NCI-H2196 treated with DMSO at 0.1 percent for 48 hours (cell line): ENCODE measurements at regions not wholly inside any gene's neighbourhood (a gene's known extent, or its start where the extent isn't known, plus 50 kb on each side); places are given as distances from the start of the nearest gene placed in this dataset.
"Not testable (repeated sequence)": the region's sequence is repeated elsewhere in the genome, so short reads cannot be mapped to it uniquely, and the experiment has no call there.

ENCODE experiments used
- DNase-seq: peaks from one replicate; lab custom pipeline; 2025; ENCODE audit not compliant: unreplicated experiment; lab: John Stamatoyannopoulos, UW

GRCh38 chr22:23464796-23465195 lies 115.3 kb downstream of the IGLL1 start:
- not testable (repeated sequence) for DNase-seq

- DNase-seq = not testable (repeated sequence)
Observed at GRCh38 chr22:23460517-23461031, 119.5 kb downstream of the IGLL1 start.

- DNase-seq = not testable (repeated sequence)
Observed at GRCh38 chr22:23459645-23460516, 120.2 kb downstream of the IGLL1 start.

GRCh38 chr22:23458663-23459541 lies 121.2 kb downstream of the IGLL1 start:
- no peak for DNase-seq

GRCh38 chr22:23457380-23457985 lies 122.6 kb downstream of the IGLL1 start:
- no peak for DNase-seq

- DNase-seq = not testable (repeated sequence)
Observed at GRCh38 chr22:23456666-23457379, 123.3 kb downstream of the IGLL1 start.

- not testable (repeated sequence) for DNase-seq
Observed at GRCh38 chr22:23454345-23454744, 125.7 kb downstream of the IGLL1 start.

GRCh38 chr22:23453277-23453676 lies 126.8 kb downstream of the IGLL1 start:
- no peak for DNase-seq

- no peak for DNase-seq
Observed at GRCh38 chr22:23452231-23453010, 127.7 kb downstream of the IGLL1 start.

GRCh38 chr22:23451452-23452230 lies 128.4 kb downstream of the IGLL1 start:
- DNase-seq = not testable (repeated sequence)

GRCh38 chr22:23450821-23451220 lies 129.3 kb downstream of the IGLL1 start:
- DNase-seq = not testable (repeated sequence)

GRCh38 chr22:23450434-23450795 lies 129.7 kb downstream of the IGLL1 start:
- DNase-seq = no peak

GRCh38 chr22:23449748-23450433 lies 130.2 kb downstream of the IGLL1 start:
- not testable (repeated sequence) for DNase-seq

- not testable (repeated sequence) for DNase-seq
Observed at GRCh38 chr22:23448499-23449288, 131.4 kb downstream of the IGLL1 start.

GRCh38 chr22:23446796-23447350 lies 133.2 kb downstream of the IGLL1 start:
- DNase-seq = no peak

- DNase-seq = not testable (repeated sequence)
Observed at GRCh38 chr22:23446194-23446593, 133.9 kb downstream of the IGLL1 start.

- not testable (repeated sequence) for DNase-seq
Observed at GRCh38 chr22:23443905-23444304, 136.2 kb downstream of the IGLL1 start.
